ENCODE measurements at regions not wholly inside any gene's neighbourhood (a gene's known extent, or its start where the extent isn't known, plus 50 kb on each side); places are given as distances from the start of the nearest gene placed in this dataset.
"Not testable (repeated sequence)": the region's sequence is repeated elsewhere in the genome, so short reads cannot be mapped to it uniquely, and the experiment has no call there.

- no peak for DNase-seq
These were observed 254.9 kb upstream of the ARRDC3 start for GRCh38 chr5:91638010-91638409.

GRCh38 chr5:91635950-91636734 is 253.0 kb upstream of the ARRDC3 start:
- no peak for DNase-seq

GRCh38 chr5:91632871-91633270 is 249.8 kb upstream of the ARRDC3 start:
- no peak for DNase-seq

- DNase-seq = no peak
These were observed 228.6 kb upstream of the ARRDC3 start for GRCh38 chr5:91611746-91612145.

GRCh38 chr5:91607675-91608074 is 224.6 kb upstream of the ARRDC3 start:
- DNase-seq = no peak

- DNase-seq = no peak
These were observed 216.7 kb upstream of the ARRDC3 start for GRCh38 chr5:91599863-91600262.

- DNase-seq = no peak
These were observed 215.1 kb upstream of the ARRDC3 start for GRCh38 chr5:91598216-91598615.

- DNase-seq = no peak
These were observed 212.3 kb upstream of the ARRDC3 start for GRCh38 chr5:91595424-91595823.

GRCh38 chr5:91591076-91591475 is 208.0 kb upstream of the ARRDC3 start:
- DNase-seq = no peak

- no peak for DNase-seq
These were observed 203.1 kb upstream of the ARRDC3 start for GRCh38 chr5:91586232-91586631.

- no peak for DNase-seq
These were observed 201.2 kb upstream of the ARRDC3 start for GRCh38 chr5:91584352-91584751.

GRCh38 chr5:91566012-91566411 is 182.9 kb upstream of the ARRDC3 start:
- DNase-seq = not testable (repeated sequence)

- no peak for DNase-seq
These were observed 179.8 kb upstream of the ARRDC3 start for GRCh38 chr5:91562922-91563321.

- no peak for DNase-seq
These were observed 158.6 kb upstream of the ARRDC3 start for GRCh38 chr5:91541696-91542095.

- no peak for DNase-seq
These were observed 155.1 kb upstream of the ARRDC3 start for GRCh38 chr5:91538179-91538578.

- DNase-seq = no peak
These were observed 152.4 kb upstream of the ARRDC3 start for GRCh38 chr5:91535499-91535898.

- no peak for DNase-seq
These were observed 151.2 kb upstream of the ARRDC3 start for GRCh38 chr5:91534332-91534731.

GRCh38 chr5:91532779-91533178 is 149.7 kb upstream of the ARRDC3 start:
- no peak for DNase-seq

GRCh38 chr5:91532281-91532680 is 149.2 kb upstream of the ARRDC3 start:
- no peak for DNase-seq

GRCh38 chr5:91528831-91529230 is 145.7 kb upstream of the ARRDC3 start:
- DNase-seq = no peak

GRCh38 chr5:91521785-91522184 is 138.7 kb upstream of the ARRDC3 start:
- DNase-seq = no peak

GRCh38 chr5:91521334-91521733 is 138.2 kb upstream of the ARRDC3 start:
- DNase-seq = no peak

- DNase-seq = no peak
These were observed 131.3 kb upstream of the ARRDC3 start for GRCh38 chr5:91514400-91514799.

- DNase-seq = no peak
These were observed 120.2 kb upstream of the ARRDC3 start for GRCh38 chr5:91503321-91503720.

- no peak for DNase-seq
These were observed 117.6 kb upstream of the ARRDC3 start for GRCh38 chr5:91500758-91501157.

All from stimulated activated CD4-positive, alpha-beta T cell treated with anti-CD3 and anti-CD28 coated beads, Interleukin-4, amount 100 ng/mL, for 24 hours (primary cell).